GM12878 (cell line): ENCODE measurements at regions not wholly inside any gene's neighbourhood (a gene's known extent, or its start where the extent isn't known, plus 50 kb on each side); places are given as distances from the start of the nearest gene placed in this dataset.

Experiments used
- ATAC-seq: fragments of 200-7000 bp; cut with Tn5 transposase; 3 replicates; pipeline ENCODE4 v1.9.1; 2020; ENCODE audit warnings: mild to moderate bottlenecking, moderate library complexity
- BruUV-seq: library from RNA; stranded (reverse); fragments of 400-500 nt; replicated peaks from 2 replicates; lab custom pipeline; 2021; lab: Mats Ljungman, UMichigan
- CTCF ChIA-PET: fragments of 300-600 bp; sonication (Branson Sonifier 250); formaldehyde crosslinking; extraction: SDS; loops from one replicate; lab custom pipeline; 2021; ENCODE audit warnings: inconsistent platforms; lab: Yijun Ruan, JAX
- POLR2A ChIA-PET: fragments of 350-600 bp; formaldehyde crosslinking; extraction: SDS; loops from one replicate; lab custom pipeline; 2021; ENCODE audit warnings: inconsistent platforms; lab: Charles Lee
- RAD21 ChIA-PET: fragments of 300-600 bp; sonication (Branson Sonifier 250); formaldehyde crosslinking; loops from one replicate; lab custom pipeline; 2023; ENCODE audit warnings: antibody characterized with exemption; ENCODE audit not compliant: unreplicated experiment; lab: Charles Lee
- SMC1A ChIA-PET: fragments of 300-600 bp; sonication (Branson Sonifier 250); formaldehyde crosslinking; loops from one replicate; lab custom pipeline; 2023; ENCODE audit not compliant: unreplicated experiment, uncharacterized antibody; lab: Charles Lee
- DNase-seq: peaks from one replicate; pipeline ENCODE4 v3.0.0-alpha.2; 2011; ENCODE audit warnings: low read depth, low spot score
- FAIRE-seq: peaks from 3 replicates; lab custom pipeline; 2011; peaks lifted over from hg19 to GRCh38; lab: Jason Lieb, UNC
- H2AFZ ChIP-seq: 2 replicates; pipeline ENCODE4 v1.6.0; 2011; ENCODE audit warnings: low read depth, low read length, control low read depth; ENCODE audit not compliant: control insufficient read depth
- H3K27ac ChIP-seq: 2 replicates; pipeline ENCODE4 v1.5.1; 2011; ENCODE audit warnings: control low read depth; ENCODE audit not compliant: control insufficient read depth, insufficient read depth
- H3K27me3 ChIP-seq, 2 experiments: replicated peaks in 1 of 2; 2 replicates each; pipeline versions ENCODE4 v1.6.0 to v1.6.1; 2011; ENCODE audit warnings: low read length in 1 of 2; ENCODE audit not compliant: control insufficient read depth in 2 of 2, insufficient read depth in 2 of 2
- H3K36me3 ChIP-seq, 2 experiments: 2 replicates each; pipeline ENCODE4 v1.5.1; 2011; ENCODE audit warnings: low read length in 1 of 2; ENCODE audit not compliant: control insufficient read depth in 2 of 2, insufficient read depth in 2 of 2
- H3K4me1 ChIP-seq: 2 replicates; pipeline ENCODE4 v1.6.1; 2011; ENCODE audit warnings: mild to moderate bottlenecking, low read length, moderate library complexity, mixed read lengths; ENCODE audit not compliant: control insufficient read depth, insufficient read depth
- H3K4me2 ChIP-seq: 2 replicates; pipeline ENCODE4 v1.6.0; 2011; ENCODE audit warnings: control low read depth; ENCODE audit not compliant: control insufficient read depth, insufficient read depth
- H3K4me3 ChIP-seq: fragments of 200-600 bp; sonication (generic); 2 replicates; pipeline ENCODE4 v1.5.1; 2016
- H3K79me2 ChIP-seq: 2 replicates; pipeline ENCODE4 v1.6.0; 2011; ENCODE audit warnings: low read length; ENCODE audit not compliant: control insufficient read depth, insufficient read depth
- H3K9ac ChIP-seq: 2 replicates; pipeline ENCODE4 v1.8.0; 2011; ENCODE audit warnings: low read length, control low read depth, mixed read lengths; ENCODE audit not compliant: control insufficient read depth, insufficient read depth
- H3K9me3 ChIP-seq: replicated peaks from 3 replicates; pipeline ENCODE4 v1.5.1; 2011; ENCODE audit warnings: mild to moderate bottlenecking, low read length; ENCODE audit not compliant: control insufficient read depth, insufficient read depth
- H4K20me1 ChIP-seq: 2 replicates; pipeline ENCODE4 v1.6.0; 2011; ENCODE audit not compliant: control insufficient read depth, insufficient read depth
- ATF3 ChIP-seq: IDR thresholded peaks from 2 replicates; pipeline ENCODE4 v1.6.1; 2011; ENCODE audit warnings: low read depth, mild to moderate bottlenecking, low read length, moderate library complexity, borderline replicate concordance; ENCODE audit errors: extremely low read depth
- CUX1 ChIP-seq: IDR thresholded peaks from 2 replicates; pipeline ENCODE4 v1.6.1; 2012; ENCODE audit warnings: improper control_type of control experiment, low read depth, low read length; ENCODE audit not compliant: insufficient replicate concordance
- DPF2 ChIP-seq: fragments of 450-650 bp; IDR thresholded peaks from 2 replicates; pipeline ENCODE4 v1.6.1; 2017; ENCODE audit warnings: mild to moderate bottlenecking
- FOS ChIP-seq: IDR thresholded peaks from 3 replicates; pipeline ENCODE4 v1.6.1; 2011; ENCODE audit warnings: borderline replicate concordance; ENCODE audit not compliant: insufficient read length; ENCODE audit errors: extremely low read depth
- IKZF1 ChIP-seq: fragments of 450-650 bp; conservative IDR thresholded peaks from 2 replicates; pipeline ENCODE4 v1.6.1; 2017; ENCODE audit warnings: antibody characterized with exemption, mild to moderate bottlenecking
- MTA3 ChIP-seq: IDR thresholded peaks from 2 replicates; pipeline ENCODE4 v1.6.1; 2012; ENCODE audit warnings: low read length, inconsistent platforms, borderline replicate concordance
- POLR2A ChIP-seq: IDR thresholded peaks from 2 replicates; pipeline ENCODE4 v1.6.1; 2011; ENCODE audit warnings: low read depth, mild to moderate bottlenecking, low read length
- RAD51 ChIP-seq: fragments of 450-650 bp; IDR thresholded peaks from 2 replicates; pipeline ENCODE4 v1.6.1; 2016; ENCODE audit warnings: moderate library complexity, mild to moderate bottlenecking, inconsistent platforms
- SIX5 ChIP-seq: IDR thresholded peaks from 2 replicates; pipeline ENCODE4 v1.6.1; 2011; ENCODE audit warnings: mild to moderate bottlenecking, low read depth, low read length, moderate library complexity; ENCODE audit not compliant: severe bottlenecking
- SKIL ChIP-seq: fragments of 450-650 bp; IDR thresholded peaks from 2 replicates; pipeline ENCODE4 v1.6.1; 2017; ENCODE audit warnings: mild to moderate bottlenecking, low read depth, inconsistent platforms; ENCODE audit not compliant: poor library complexity, severe bottlenecking
- SMC3 ChIP-seq: IDR thresholded peaks from 2 replicates; pipeline ENCODE4 v1.6.1; 2011; ENCODE audit warnings: low read length, improper control_type of control experiment, borderline replicate concordance
- ZBED1 ChIP-seq: IDR thresholded peaks from 2 replicates; pipeline ENCODE4 v1.6.1; 2016; ENCODE audit warnings: borderline replicate concordance
- WGBS: methylation state at CpG from one replicate; pipeline ENCODE4 v1.1.6; 2016; ENCODE audit warnings: low lambda C conversion rate; ENCODE audit not compliant: insufficient replicate concordance, insufficient coverage; ENCODE audit errors: missing lambda C conversion rate; 5-methylcytosine and 5-hydroxymethylcytosine counted together
- in situ Hi-C: fragments of 300-500 bp; cut with MboI; formaldehyde crosslinking; loops from 9 replicates; pipeline ENCODE4 v1.14.3; 2018; ENCODE audit warnings: mixed read lengths
- intact Hi-C: fragments of 100-400 bp; cut with micrococcal nuclease; formaldehyde crosslinking; loops from one replicate; pipeline ENCODE4 v1.14.2; 2022; ENCODE audit not compliant: unreplicated experiment

DNA sequence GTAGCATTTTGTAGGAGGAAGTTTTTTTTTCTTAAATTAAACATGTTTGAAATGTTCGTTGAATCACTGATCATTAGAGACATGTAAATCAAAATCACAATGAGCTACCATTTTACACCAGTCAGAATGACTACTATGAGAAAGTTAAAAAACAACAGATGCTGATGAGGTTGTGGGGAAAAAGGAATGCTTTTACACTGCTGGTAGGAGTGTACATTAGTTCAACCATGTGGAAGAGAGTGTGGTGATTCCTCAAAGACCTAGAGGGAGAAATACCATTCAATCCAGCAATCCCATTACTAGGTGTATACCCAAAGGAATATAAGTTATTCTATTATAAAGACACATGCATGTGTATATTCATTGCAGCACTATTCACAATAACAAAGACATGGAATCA lies 122.0 kb upstream of the ARGLU1 start (continued):
- TF ChIP-seq SKIL (no peak), SMC3 (no peak)
- TF ChIP-seq, all 136 proteins: peak for 0

DNA sequence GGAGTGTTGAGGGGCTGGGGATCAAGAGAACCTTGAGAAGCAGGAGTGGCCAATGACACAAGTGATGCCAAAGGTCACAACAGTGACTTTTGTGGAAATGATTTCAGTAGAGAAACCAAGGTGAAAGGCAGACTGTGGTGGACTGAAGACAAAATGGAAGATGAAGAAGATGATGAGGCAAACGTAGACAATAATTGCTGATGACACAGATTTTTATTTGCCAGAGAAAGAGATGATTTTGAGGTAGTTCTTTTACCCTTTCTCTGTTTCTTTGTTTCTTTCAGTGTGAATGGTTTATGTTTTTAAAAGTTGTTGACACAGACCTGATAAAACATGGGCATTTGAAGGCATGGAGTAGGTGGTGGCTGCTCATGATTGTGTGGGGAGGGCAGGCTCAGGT lies 121.0 kb upstream of the ARGLU1 start:
- no peak for ATAC-seq
- H3K27me3 ChIP-seq, result no peaks in the 10 kb centered on the region; a peak in 1 of 4 replicates
- CTCF ChIA-PET, result no interaction called here
- WGBS, result 17% methylated on average over 1 of the region's 1 CpG
- H3K4me2 ChIP-seq, result no peak overlapping the region
- no peak overlapping the region for H3K27ac ChIP-seq
- no peaks in the 10 kb centered on the region for H3K36me3 ChIP-seq
- no peak for DNase-seq
- no peak overlapping the region for H3K4me3 ChIP-seq
- no peak overlapping the region for H2AFZ ChIP-seq
- SMC1A ChIA-PET, result no interaction called here
- in situ Hi-C loops, result no loop called here
- POLR2A ChIA-PET, result no interaction called here
- intact Hi-C loops, result no loop called here
- FAIRE-seq, result no peak
- no TSS peak for BruUV-seq
- RAD21 ChIA-PET, result no interaction called here
- H3K4me1 ChIP-seq, result no peaks in the 10 kb centered on the region
- no peaks in the 10 kb centered on the region for H3K9me3 ChIP-seq
- no peak overlapping the region for H3K9ac ChIP-seq
- H3K79me2 ChIP-seq, result no peaks in the 10 kb centered on the region
- H4K20me1 ChIP-seq, result no peaks in the 10 kb centered on the region
- no peak for TF ChIP-seq RAD51
- TF ChIP-seq POLR2A, result no peak
- no peak for TF ChIP-seq MTA3
- TF ChIP-seq FOS, result no peak
- no peak for TF ChIP-seq IKZF1
- no peak for TF ChIP-seq SIX5
- TF ChIP-seq ATF3, result no peak
- no peak for TF ChIP-seq DPF2
- no peak for TF ChIP-seq ZBED1
- no peak for TF ChIP-seq CUX1
